ENCODE measurements at regions not wholly inside any gene's neighbourhood (a gene's known extent, or its start where the extent isn't known, plus 50 kb on each side); places are given as distances from the start of the nearest gene placed in this dataset.

- Histone ChIP-seq H3K27me3 (no peaks in the 10 kb centered on the region), H3K4me1 (peaks cover 24% of the 10 kb centered on the region), H3K27ac (no peak overlapping the region), H3K36me3 (no peaks in the 10 kb centered on the region), H3K9me3 (no peaks in the 10 kb centered on the region), H3K4me3 (no peak overlapping the region)
- TF ChIP-seq POLR2A (IDR thresholded peaks at IDR 0.05) (no peak), EP300 (IDR thresholded peaks at IDR 0.05) (no peak), POLR2AphosphoS5 (IDR thresholded peaks at IDR 0.05) (no peak)
- TF ChIP-seq, protein P1, sequence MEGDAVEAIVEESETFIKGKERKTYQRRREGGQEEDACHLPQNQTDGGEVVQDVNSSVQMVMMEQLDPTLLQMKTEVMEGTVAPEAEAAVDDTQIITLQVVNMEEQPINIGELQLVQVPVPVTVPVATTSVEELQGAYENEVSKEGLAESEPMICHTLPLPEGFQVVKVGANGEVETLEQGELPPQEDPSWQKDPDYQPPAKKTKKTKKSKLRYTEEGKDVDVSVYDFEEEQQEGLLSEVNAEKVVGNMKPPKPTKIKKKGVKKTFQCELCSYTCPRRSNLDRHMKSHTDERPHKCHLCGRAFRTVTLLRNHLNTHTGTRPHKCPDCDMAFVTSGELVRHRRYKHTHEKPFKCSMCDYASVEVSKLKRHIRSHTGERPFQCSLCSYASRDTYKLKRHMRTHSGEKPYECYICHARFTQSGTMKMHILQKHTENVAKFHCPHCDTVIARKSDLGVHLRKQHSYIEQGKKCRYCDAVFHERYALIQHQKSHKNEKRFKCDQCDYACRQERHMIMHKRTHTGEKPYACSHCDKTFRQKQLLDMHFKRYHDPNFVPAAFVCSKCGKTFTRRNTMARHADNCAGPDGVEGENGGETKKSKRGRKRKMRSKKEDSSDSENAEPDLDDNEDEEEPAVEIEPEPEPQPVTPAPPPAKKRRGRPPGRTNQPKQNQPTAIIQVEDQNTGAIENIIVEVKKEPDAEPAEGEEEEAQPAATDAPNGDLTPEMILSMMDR (IDR thresholded peaks at IDR 0.05), result no peak
- 59% methylated on average over 7 of the region's 7 CpGs for WGBS
- no peak for DNase-seq (ENCODE audit: low spot score in 2 of 2)
These were observed 352.1 kb downstream of the RND3 start for GRCh38 chr2:150135223-150135883.

GRCh38 chr2:150134223-150134857, 353.1 kb downstream of the RND3 start:
- TF ChIP-seq, protein P1 (IDR thresholded peaks at IDR 0.05), result no peak
- TF ChIP-seq POLR2AphosphoS5 (IDR thresholded peaks at IDR 0.05), result no peak
- no peak for TF ChIP-seq POLR2A (IDR thresholded peaks at IDR 0.05)
- TF ChIP-seq EP300 (IDR thresholded peaks at IDR 0.05), result no peak

DNA sequence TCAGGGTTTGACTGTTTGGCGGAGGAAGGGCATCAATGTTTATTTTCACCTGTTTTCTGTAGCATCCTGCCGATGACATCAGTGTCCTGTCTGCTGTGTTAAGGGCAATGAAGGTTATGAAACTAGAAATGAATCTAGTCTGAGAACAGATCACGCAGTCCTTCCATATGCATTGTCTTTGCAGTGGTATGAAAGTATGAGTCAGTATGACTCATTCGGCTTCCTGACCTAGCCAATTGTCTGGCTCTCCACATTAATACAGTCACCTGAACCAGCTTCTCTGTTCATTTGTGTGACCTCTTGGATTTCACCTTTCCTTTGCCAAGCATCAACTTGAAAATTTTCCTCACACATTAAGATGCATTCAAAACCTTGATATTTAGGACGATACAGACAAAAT, 353.8 kb downstream of the RND3 start:
- no peaks in the 10 kb centered on the region for H3K27me3 ChIP-seq
- no peak overlapping the region for H3K4me3 ChIP-seq
- H3K4me1 ChIP-seq, result peaks cover 24% of the 10 kb centered on the region
- WGBS, result 68% methylated on average over 5 of the region's 5 CpGs
- DNase-seq (ENCODE audit: low spot score in 2 of 2), result no peak
- no peaks in the 10 kb centered on the region for H3K9me3 ChIP-seq
- H3K27ac ChIP-seq, result no peak overlapping the region
- TF ChIP-seq EP300 (IDR thresholded peaks at IDR 0.05) (no peak), POLR2A (IDR thresholded peaks at IDR 0.05) (no peak), POLR2AphosphoS5 (IDR thresholded peaks at IDR 0.05) (no peak)
- TF ChIP-seq, protein P1 (IDR thresholded peaks at IDR 0.05), result no peak
- no peaks in the 10 kb centered on the region for H3K36me3 ChIP-seq

More at GRCh38 chr2:150134223-150134857, 353.1 kb downstream of the RND3 start:
- DNase-seq (ENCODE audit: low spot score in 2 of 2), result no peak
- H3K4me1 ChIP-seq, result peaks cover 24% of the 10 kb centered on the region
- H3K9me3 ChIP-seq, result no peaks in the 10 kb centered on the region
- no peaks in the 10 kb centered on the region for H3K27me3 ChIP-seq
- H3K36me3 ChIP-seq, result no peaks in the 10 kb centered on the region
- no peak overlapping the region for H3K4me3 ChIP-seq
- 21% methylated on average over 6 of the region's 6 CpGs for WGBS
- no peak overlapping the region for H3K27ac ChIP-seq

DNA sequence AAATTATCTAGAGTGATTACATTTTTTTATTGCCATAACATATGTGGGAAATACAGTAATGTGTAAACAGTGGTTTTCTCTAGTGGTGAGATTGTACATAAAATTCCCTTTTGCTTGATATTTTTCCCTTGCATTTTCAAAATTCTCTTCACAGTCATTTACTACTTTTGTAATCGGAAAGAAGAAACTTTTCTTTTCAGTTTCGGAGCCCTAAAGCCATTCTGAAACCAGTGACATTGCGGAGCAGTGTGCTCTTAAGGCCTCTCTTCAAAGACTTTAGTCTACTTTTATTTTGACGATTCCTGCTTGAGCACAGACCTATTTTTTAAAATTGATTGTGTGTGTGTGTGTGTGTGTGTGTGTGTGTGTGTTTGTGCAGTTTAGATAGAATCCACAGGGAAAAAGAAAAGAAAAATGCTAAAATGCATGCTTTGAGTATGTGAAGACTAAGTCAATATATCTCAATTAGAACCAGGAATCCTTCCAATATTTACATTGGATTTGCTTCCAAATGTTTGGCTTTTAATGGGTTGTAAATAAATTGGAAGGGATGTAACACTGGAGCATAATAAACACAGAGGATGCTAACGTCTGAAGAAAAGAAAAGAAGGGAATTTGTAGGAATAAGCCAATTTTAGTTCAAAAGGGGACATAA, 357.4 kb downstream of the RND3 start:
- DNase-seq (ENCODE audit: low spot score in 2 of 2), result no peak
- H3K27ac ChIP-seq, result no peak overlapping the region
- TF ChIP-seq EP300 (IDR thresholded peaks at IDR 0.05) (no peak), POLR2AphosphoS5 (IDR thresholded peaks at IDR 0.05) (no peak), POLR2A (IDR thresholded peaks at IDR 0.05) (no peak)
- TF ChIP-seq, protein P1 (IDR thresholded peaks at IDR 0.05), result no peak
- peaks cover 31% of the 10 kb centered on the region for H3K4me1 ChIP-seq
- no peaks in the 10 kb centered on the region for H3K9me3 ChIP-seq
- WGBS, result 85% methylated on average over 5 of the region's 5 CpGs
- H3K27me3 ChIP-seq, result no peaks in the 10 kb centered on the region
- H3K4me3 ChIP-seq, result no peak overlapping the region
- H3K36me3 ChIP-seq, result no peaks in the 10 kb centered on the region

GRCh38 chr2:150127995-150128394, 359.5 kb downstream of the RND3 start:
- 83% methylated on average over 4 of the region's 4 CpGs for WGBS
- Histone ChIP-seq H3K4me1 (peaks cover 19% of the 10 kb centered on the region), H3K9me3 (no peaks in the 10 kb centered on the region), H3K27ac (no peak overlapping the region), H3K4me3 (no peak overlapping the region), H3K36me3 (no peaks in the 10 kb centered on the region), H3K27me3 (no peaks in the 10 kb centered on the region)
- no peak for TF ChIP-seq POLR2A (IDR thresholded peaks at IDR 0.05)
- TF ChIP-seq, protein P1 (IDR thresholded peaks at IDR 0.05), result no peak
- no peak for TF ChIP-seq EP300 (IDR thresholded peaks at IDR 0.05)
- no peak for TF ChIP-seq POLR2AphosphoS5 (IDR thresholded peaks at IDR 0.05)
- no peak for DNase-seq (ENCODE audit: low spot score in 2 of 2)

Data from suprapubic skin (tissue), 4 donors.